ENCODE measurements at regions not wholly inside any gene's neighbourhood (a gene's known extent, or its start where the extent isn't known, plus 50 kb on each side); places are given as distances from the start of the nearest gene placed in this dataset.

DNA sequence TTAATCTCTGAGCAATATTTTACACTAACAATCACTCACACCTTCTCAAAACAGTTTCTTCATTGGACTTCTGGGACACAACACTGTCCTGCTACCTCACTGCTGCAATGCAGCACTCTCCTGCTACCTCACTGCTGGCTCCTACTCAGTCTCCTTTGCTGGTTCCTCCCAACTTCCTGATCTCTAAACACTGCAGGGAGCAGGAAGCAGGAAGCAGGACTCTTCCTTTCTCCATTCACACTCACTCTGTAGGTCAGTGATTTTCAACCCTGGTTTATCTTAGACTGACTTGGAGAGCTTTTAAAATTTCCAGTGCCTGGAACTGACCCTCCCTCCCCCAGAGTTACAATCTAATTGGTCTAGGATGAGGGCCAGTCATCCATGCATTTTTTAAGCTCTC lies 243.4 kb upstream of the RBBP8 start:
- H3K4me1 ChIP-seq (ENCODE audit: control insufficient read depth, low read length): no peaks in the 10 kb centered on the region
- TF ChIP-seq, protein P1, sequence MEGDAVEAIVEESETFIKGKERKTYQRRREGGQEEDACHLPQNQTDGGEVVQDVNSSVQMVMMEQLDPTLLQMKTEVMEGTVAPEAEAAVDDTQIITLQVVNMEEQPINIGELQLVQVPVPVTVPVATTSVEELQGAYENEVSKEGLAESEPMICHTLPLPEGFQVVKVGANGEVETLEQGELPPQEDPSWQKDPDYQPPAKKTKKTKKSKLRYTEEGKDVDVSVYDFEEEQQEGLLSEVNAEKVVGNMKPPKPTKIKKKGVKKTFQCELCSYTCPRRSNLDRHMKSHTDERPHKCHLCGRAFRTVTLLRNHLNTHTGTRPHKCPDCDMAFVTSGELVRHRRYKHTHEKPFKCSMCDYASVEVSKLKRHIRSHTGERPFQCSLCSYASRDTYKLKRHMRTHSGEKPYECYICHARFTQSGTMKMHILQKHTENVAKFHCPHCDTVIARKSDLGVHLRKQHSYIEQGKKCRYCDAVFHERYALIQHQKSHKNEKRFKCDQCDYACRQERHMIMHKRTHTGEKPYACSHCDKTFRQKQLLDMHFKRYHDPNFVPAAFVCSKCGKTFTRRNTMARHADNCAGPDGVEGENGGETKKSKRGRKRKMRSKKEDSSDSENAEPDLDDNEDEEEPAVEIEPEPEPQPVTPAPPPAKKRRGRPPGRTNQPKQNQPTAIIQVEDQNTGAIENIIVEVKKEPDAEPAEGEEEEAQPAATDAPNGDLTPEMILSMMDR (IDR thresholded peaks at IDR 0.05; ENCODE audit: low read depth, low read length, poor library complexity, severe bottlenecking): no peak
- no peak for TF ChIP-seq EZH2phosphoT487 (IDR thresholded peaks at IDR 0.05; ENCODE audit: borderline replicate concordance, low read length)
- H3K79me2 ChIP-seq (ENCODE audit: control insufficient read depth, low read length): no peaks in the 10 kb centered on the region
- H3K9me2 ChIP-seq (replicated peaks; ENCODE audit: control insufficient read depth, low read length): no peaks in the 10 kb centered on the region
- H3K27ac ChIP-seq (ENCODE audit: low read depth, low read length): no peak overlapping the region
- H3K4me2 ChIP-seq (ENCODE audit: low read length): no peak overlapping the region
- no peak overlapping the region for H3K4me3 ChIP-seq (ENCODE audit: low read length)
- no peaks in the 10 kb centered on the region for H3K36me3 ChIP-seq (ENCODE audit: control insufficient read depth, low read length)
- no peaks in the 10 kb centered on the region for H3K27me3 ChIP-seq (ENCODE audit: control insufficient read depth, low read length)
- H3F3A ChIP-seq (ENCODE audit: control insufficient read depth, insufficient read depth): no peaks in the 10 kb centered on the region
- no peaks in the 10 kb centered on the region for H3K9me3 ChIP-seq (ENCODE audit: control insufficient read depth, insufficient read depth, low read length)
- H4K20me1 ChIP-seq (ENCODE audit: control insufficient read depth, insufficient read depth, low read depth, low read length): no peaks in the 10 kb centered on the region

DNA sequence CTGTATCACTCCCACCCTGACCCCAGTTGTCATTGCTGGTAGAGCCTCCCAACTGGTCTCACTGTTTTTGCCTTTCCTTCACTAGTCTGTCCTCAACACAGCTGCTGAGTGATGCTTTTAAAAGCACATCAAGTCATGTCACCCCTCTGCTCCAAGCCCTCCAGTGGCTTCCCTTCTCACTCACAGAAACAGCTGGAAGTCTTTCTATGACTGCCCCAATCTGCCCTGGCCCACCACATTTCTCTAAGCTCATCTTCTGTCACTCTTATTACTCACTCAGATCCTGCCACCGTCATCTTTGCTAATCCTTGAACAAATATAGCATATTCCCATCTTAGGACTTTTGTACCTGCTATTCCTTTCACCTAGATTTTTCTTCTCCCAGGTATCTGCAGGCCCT lies 242.6 kb upstream of the RBBP8 start:
- H3K9me3 ChIP-seq (ENCODE audit: control insufficient read depth, insufficient read depth, low read length): no peaks in the 10 kb centered on the region
- no peaks in the 10 kb centered on the region for H3K79me2 ChIP-seq (ENCODE audit: control insufficient read depth, low read length)
- no peaks in the 10 kb centered on the region for H4K20me1 ChIP-seq (ENCODE audit: control insufficient read depth, insufficient read depth, low read depth, low read length)
- H3K4me1 ChIP-seq (ENCODE audit: control insufficient read depth, low read length): no peaks in the 10 kb centered on the region
- TF ChIP-seq EZH2phosphoT487 (IDR thresholded peaks at IDR 0.05; ENCODE audit: borderline replicate concordance, low read length): no peak
- TF ChIP-seq, protein P1 (IDR thresholded peaks at IDR 0.05; ENCODE audit: low read depth, low read length, poor library complexity, severe bottlenecking): no peak
- no peak overlapping the region for H3K4me2 ChIP-seq (ENCODE audit: low read length)
- H3F3A ChIP-seq (ENCODE audit: control insufficient read depth, insufficient read depth): no peaks in the 10 kb centered on the region
- H3K36me3 ChIP-seq (ENCODE audit: control insufficient read depth, low read length): no peaks in the 10 kb centered on the region
- no peaks in the 10 kb centered on the region for H3K9me2 ChIP-seq (replicated peaks; ENCODE audit: control insufficient read depth, low read length)
- H3K4me3 ChIP-seq (ENCODE audit: low read length): no peak overlapping the region
- H3K27me3 ChIP-seq (ENCODE audit: control insufficient read depth, low read length): no peaks in the 10 kb centered on the region
- H3K27ac ChIP-seq (ENCODE audit: low read depth, low read length): no peak overlapping the region

DNA sequence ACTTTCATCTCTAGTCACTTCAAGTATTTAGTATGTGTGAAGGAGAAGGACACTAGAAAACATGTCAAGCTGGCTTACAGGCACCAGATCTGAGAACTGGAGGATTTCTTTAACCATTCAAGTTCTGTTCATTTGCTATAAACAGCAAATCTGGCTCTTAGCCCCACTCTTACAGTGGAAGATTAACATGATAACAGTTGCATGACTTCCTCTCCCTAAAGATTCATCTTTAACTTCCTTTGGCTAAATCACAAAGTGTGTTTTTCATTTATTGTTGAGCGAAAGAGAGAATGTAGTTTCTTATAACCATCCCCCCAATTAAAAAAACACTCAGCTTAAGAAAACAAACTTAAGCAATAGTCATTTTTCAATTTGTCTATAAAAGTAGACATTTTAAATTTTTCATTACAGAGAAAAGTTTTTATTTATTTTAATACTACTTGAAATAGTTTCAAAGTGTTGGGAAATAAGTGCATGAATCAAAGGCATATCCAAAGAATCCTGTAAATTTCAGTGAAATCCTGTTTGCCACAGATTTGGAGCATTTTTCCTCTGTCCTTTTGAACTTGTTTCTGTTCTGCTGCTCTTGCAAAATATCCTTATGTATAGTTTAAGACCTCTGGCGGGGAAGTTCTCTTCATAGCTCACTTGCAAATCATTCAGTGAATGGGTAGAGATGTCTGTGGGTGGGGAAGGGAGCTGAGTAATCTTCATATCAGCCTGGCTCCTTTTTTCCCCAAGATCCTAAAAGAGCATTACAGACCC lies 241.0 kb upstream of the RBBP8 start:
- H3F3A ChIP-seq (ENCODE audit: control insufficient read depth, insufficient read depth): no peaks in the 10 kb centered on the region
- no peaks in the 10 kb centered on the region for H3K4me1 ChIP-seq (ENCODE audit: control insufficient read depth, low read length)
- no peak for TF ChIP-seq EZH2phosphoT487 (IDR thresholded peaks at IDR 0.05; ENCODE audit: borderline replicate concordance, low read length)
- TF ChIP-seq, protein P1 (IDR thresholded peaks at IDR 0.05; ENCODE audit: low read depth, low read length, poor library complexity, severe bottlenecking): no peak
- no peaks in the 10 kb centered on the region for H3K9me2 ChIP-seq (replicated peaks; ENCODE audit: control insufficient read depth, low read length)
- no peak overlapping the region for H3K27ac ChIP-seq (ENCODE audit: low read depth, low read length)
- no peaks in the 10 kb centered on the region for H3K36me3 ChIP-seq (ENCODE audit: control insufficient read depth, low read length)
- no peaks in the 10 kb centered on the region for H3K9me3 ChIP-seq (ENCODE audit: control insufficient read depth, insufficient read depth, low read length)
- H4K20me1 ChIP-seq (ENCODE audit: control insufficient read depth, insufficient read depth, low read depth, low read length): no peaks in the 10 kb centered on the region
- H3K27me3 ChIP-seq (ENCODE audit: control insufficient read depth, low read length): no peaks in the 10 kb centered on the region
- H3K79me2 ChIP-seq (ENCODE audit: control insufficient read depth, low read length): no peaks in the 10 kb centered on the region
- H3K4me2 ChIP-seq (ENCODE audit: low read length): no peak overlapping the region
- no peak overlapping the region for H3K4me3 ChIP-seq (ENCODE audit: low read length)

All from DOHH2 (cell line).